Upper lobe of left lung (tissue), 6 donors: ENCODE measurements at regions not wholly inside any gene's neighbourhood (a gene's known extent, or its start where the extent isn't known, plus 50 kb on each side); places are given as distances from the start of the nearest gene placed in this dataset.
"Not testable (repeated sequence)": the region's sequence is repeated elsewhere in the genome, so short reads cannot be mapped to it uniquely, and the experiment has no call there.

ENCODE experiments used
- ATAC-seq, 2 donors: fragments of 200-7000 bp; cut with Tn5 transposase; one replicate each; pipeline ENCODE4 v1.9.1; 2022; ENCODE audit warnings: mild to moderate bottlenecking in 2 of 2, moderate library complexity in 2 of 2; ENCODE audit not compliant: low FRiP score in 2 of 2
- DNase-seq, 2 donors: peaks; one replicate each; pipeline ENCODE4 v3.0.0-alpha.2; 2019 to 2020
- H3K27ac ChIP-seq, 4 donors: fragments of 200-600 bp; sonication (generic); one replicate each; pipeline ENCODE4 v1.5.1; 2016 to 2019
- H3K27me3 ChIP-seq, 4 donors: fragments of 200-600 bp; sonication (generic); one replicate each; pipeline ENCODE4 v1.5.1; 2017 to 2019
- H3K36me3 ChIP-seq, 4 donors: fragments of 200-600 bp; sonication (generic); one replicate each; pipeline ENCODE4 v1.5.1; 2016 to 2019
- H3K4me1 ChIP-seq, 4 donors: fragments of 200-600 bp; sonication (generic); one replicate each; pipeline ENCODE4 v1.5.1; 2018 to 2019
- H3K4me3 ChIP-seq, 4 donors: fragments of 200-600 bp; sonication (generic); one replicate each; pipeline ENCODE4 v1.5.1; 2017 to 2019; ENCODE audit warnings: mild to moderate bottlenecking in 2 of 4, moderate library complexity in 1 of 4
- H3K9me3 ChIP-seq, 4 donors: fragments of 200-600 bp; sonication (generic); one replicate each; pipeline ENCODE4 v1.5.1; 2018 to 2019
- CTCF ChIP-seq, 6 experiments: fragments of 450-650 bp in 4 of 6; fragments of 200-600 bp in 2 of 6; sonication (generic) in 2 of 6; IDR thresholded peaks; one replicate each; pipeline ENCODE4 v1.5.1; 2016 to 2019; ENCODE audit warnings: antibody characterized with exemption in 6 of 6
- EP300 ChIP-seq, 4 donors: sonication (generic); formaldehyde crosslinking; IDR thresholded peaks; one replicate each; pipeline ENCODE4 v1.5.1; 2017; ENCODE audit warnings: antibody characterized with exemption in 4 of 4, control low read depth in 2 of 4
- POLR2A ChIP-seq, 4 donors: fragments of 450-650 bp; IDR thresholded peaks; one replicate each; pipeline ENCODE4 v1.5.1; 2016 to 2017; ENCODE audit warnings: antibody characterized with exemption in 4 of 4, mild to moderate bottlenecking in 2 of 4
- POLR2AphosphoS5 ChIP-seq, 2 donors: sonication (generic); formaldehyde crosslinking; IDR thresholded peaks; one replicate each; pipeline ENCODE4 v1.5.1; 2017; ENCODE audit warnings: antibody characterized with exemption in 2 of 2
- WGBS, 2 donors: methylation state at CpG; one replicate each; pipeline ENCODE4 v1.1.5; 2017 to 2018; 5-methylcytosine and 5-hydroxymethylcytosine counted together
- donor health status: DM: no; HTN: no; CAD: no; lungs with moderate emphysema.
- donor health status: DM: no; HTN: yes; CAD: no; lungs with severe emphysema.

GRCh38 chr3:153051427-153052095, 110.5 kb upstream of the RAP2B start:
- no peak for DNase-seq
- no peak overlapping the region for H3K27ac ChIP-seq

GRCh38 chr3:153052096-153052460, 109.9 kb upstream of the RAP2B start:
- no peaks in the 10 kb centered on the region for H3K9me3 ChIP-seq
- H3K4me1 ChIP-seq, result no peaks in the 10 kb centered on the region
- no peaks in the 10 kb centered on the region for H3K27me3 ChIP-seq
- ATAC-seq (peak in 1 of 2 donors; percentile 93), DNase-seq (no peak)
- no peak overlapping the region for H3K27ac ChIP-seq
- 72 to 75% methylated on average over 4 of the region's 4 CpGs for WGBS, 2 donors
- TF ChIP-seq EP300 (IDR thresholded peaks at IDR 0.05) (no peak), CTCF (IDR thresholded peaks at IDR 0.05) (no peak), POLR2AphosphoS5 (IDR thresholded peaks at IDR 0.05) (no peak), POLR2A (IDR thresholded peaks at IDR 0.05) (no peak)
- H3K4me3 ChIP-seq, result no peak overlapping the region
- no peaks in the 10 kb centered on the region for H3K36me3 ChIP-seq

More at GRCh38 chr3:153051427-153052095, 110.5 kb upstream of the RAP2B start:
- no peaks in the 10 kb centered on the region for H3K9me3 ChIP-seq
- H3K36me3 ChIP-seq, result no peaks in the 10 kb centered on the region
- peak in 1 of 2 donors; percentile 83 for ATAC-seq
- no peak for TF ChIP-seq POLR2AphosphoS5 (IDR thresholded peaks at IDR 0.05)
- no peak for TF ChIP-seq POLR2A (IDR thresholded peaks at IDR 0.05)
- no peak for TF ChIP-seq CTCF (IDR thresholded peaks at IDR 0.05)
- TF ChIP-seq EP300 (IDR thresholded peaks at IDR 0.05), result no peak
- no peaks in the 10 kb centered on the region for H3K27me3 ChIP-seq
- no peaks in the 10 kb centered on the region for H3K4me1 ChIP-seq
- WGBS, 2 donors, result 77 to 81% methylated on average over 6 of the region's 6 CpGs
- H3K4me3 ChIP-seq, result no peak overlapping the region

GRCh38 chr3:153055217-153055616, 106.8 kb upstream of the RAP2B start:
- H3K27me3 ChIP-seq, result no peaks in the 10 kb centered on the region
- WGBS, 2 donors, result 92 to 95% methylated on average over 5 of the region's 5 CpGs
- ATAC-seq, result no peak
- no peak overlapping the region for H3K27ac ChIP-seq
- no peak for DNase-seq
- no peak overlapping the region for H3K4me3 ChIP-seq
- TF ChIP-seq CTCF (IDR thresholded peaks at IDR 0.05), result no peak
- no peak for TF ChIP-seq POLR2A (IDR thresholded peaks at IDR 0.05)
- no peak for TF ChIP-seq EP300 (IDR thresholded peaks at IDR 0.05)
- no peak for TF ChIP-seq POLR2AphosphoS5 (IDR thresholded peaks at IDR 0.05)
- no peaks in the 10 kb centered on the region for H3K36me3 ChIP-seq
- H3K9me3 ChIP-seq, result no peaks in the 10 kb centered on the region
- H3K4me1 ChIP-seq, result peaks cover 0 to 3% (median 0%) of the 10 kb centered on the region in 4 donors

GRCh38 chr3:153055779-153056178, 106.2 kb upstream of the RAP2B start:
- no peak overlapping the region for H3K27ac ChIP-seq
- no peak overlapping the region for H3K4me3 ChIP-seq
- no peaks in the 10 kb centered on the region for H3K27me3 ChIP-seq
- WGBS, 2 donors, result 79 to 88% methylated on average over 2 of the region's 2 CpGs
- no peaks in the 10 kb centered on the region for H3K36me3 ChIP-seq
- peaks cover 0 to 6% (median 0%) of the 10 kb centered on the region in 4 donors for H3K4me1 ChIP-seq
- ATAC-seq (no peak), DNase-seq (no peak)
- TF ChIP-seq CTCF (IDR thresholded peaks at IDR 0.05) (no peak), POLR2A (IDR thresholded peaks at IDR 0.05) (no peak), EP300 (IDR thresholded peaks at IDR 0.05) (no peak), POLR2AphosphoS5 (IDR thresholded peaks at IDR 0.05) (no peak)
- H3K9me3 ChIP-seq, result no peaks in the 10 kb centered on the region

- H3K4me3 ChIP-seq, H3K27me3 ChIP-seq, H3K4me1 ChIP-seq, H3K9me3 ChIP-seq, H3K36me3 ChIP-seq, H3K27ac ChIP-seq: not testable (repeated sequence)
- DNase-seq, result peak in 1 of 2 donors; percentile 42
- 69 to 70% methylated on average over 6 of the region's 6 CpGs for WGBS, 2 donors
- ATAC-seq, result peak in 1 of 2 donors; percentile 82
These were observed 103.9 kb upstream of the RAP2B start for GRCh38 chr3:153058031-153058688.
